ENCODE measurements at regions not wholly inside any gene's neighbourhood (a gene's known extent, or its start where the extent isn't known, plus 50 kb on each side); places are given as distances from the start of the nearest gene placed in this dataset.

GRCh38 chr7:41058986-41059741 is 643.7 kb downstream of the INHBA start:
- Histone ChIP-seq H3K14ac (ENCODE audit: insufficient read length) (no peak overlapping the region), H3K79me1 (ENCODE audit: low read depth, low read length) (no peaks in the 10 kb centered on the region), H3K9ac (replicated peaks in 1 of 4; ENCODE audit: extremely low read depth in 1 of 4, low read depth in 3 of 4, low read length in 3 of 4) (no peak overlapping the region), H2AFZ (ENCODE audit: low read length) (no peak overlapping the region), H3K9me3 (ENCODE audit: insufficient read depth in 2 of 2, low read depth in 1 of 2, low read length in 1 of 2) (no peaks in the 10 kb centered on the region), H3K56ac (replicated peaks; ENCODE audit: insufficient read length, low read depth, low read length) (no peak overlapping the region), H3K23ac (ENCODE audit: insufficient read length) (no peak overlapping the region), H4K20me1 (replicated peaks in 1 of 2; ENCODE audit: control insufficient read depth in 1 of 2, insufficient read depth in 2 of 2, low read length in 2 of 2) (peaks cover 0 to 3% of the 10 kb centered on the region in 2 experiments), H2BK20ac (ENCODE audit: low read length) (no peak overlapping the region), H3K27ac (ENCODE audit: low read depth, low read length) (no peak overlapping the region), H3K4me3 (ENCODE audit: extremely low read depth in 1 of 4, insufficient read depth in 2 of 4, low read depth in 3 of 4, low read length in 4 of 4) (no peak overlapping the region), H2BK12ac (ENCODE audit: low read depth, low read length) (peak overlapping the region; percentile 11; the same call in 1 of the 2 replicates), H2AK5ac (ENCODE audit: low read depth, low read length) (peak overlapping the region; percentile 17; the same call in 1 of the 2 replicates), H2BK120ac (replicated peaks; ENCODE audit: low read depth, low read length) (no peak overlapping the region), H2BK15ac (ENCODE audit: low read length) (no peak overlapping the region), H3K79me2 (ENCODE audit: control insufficient read depth in 1 of 2, insufficient read depth in 2 of 2, low read length in 2 of 2) (no peaks in the 10 kb centered on the region), H3K18ac (ENCODE audit: extremely low read depth, low read length) (peak overlapping the region; percentile 3; the same call in 1 of the 2 replicates), H4K91ac (replicated peaks; ENCODE audit: insufficient read length, low read length) (no peak overlapping the region), H3K23me2 (ENCODE audit: low read depth, low read length) (no peaks in the 10 kb centered on the region), H3K4me2 (ENCODE audit: insufficient read depth in 1 of 2, low read depth in 2 of 2, low read length in 2 of 2) (peak overlapping the region; percentile 11 to 15; a peak in 1 of 4 replicates), H2BK5ac (ENCODE audit: low read depth, low read length) (no peak overlapping the region), H3K27me3 (replicated peaks in 1 of 4; ENCODE audit: control insufficient read depth in 3 of 4, extremely low read depth in 1 of 4, insufficient read depth in 3 of 4, low read length in 3 of 4) (peaks cover 13 to 28% (median 22%) of the 10 kb centered on the region in 4 experiments), H4K5ac (ENCODE audit: insufficient read length, low read depth, low read length) (no peak overlapping the region), H3K4me1 (replicated peaks in 1 of 4; ENCODE audit: control insufficient read depth in 3 of 4, insufficient read depth in 4 of 4, low read length in 3 of 4) (peaks cover 3 to 13% (median 9%) of the 10 kb centered on the region in 4 experiments; a peak in 6 of 7 replicates), H4K8ac (ENCODE audit: extremely low read depth, insufficient read depth, low read length) (no peak overlapping the region; the same call in 1 of the 2 replicates), H3K4ac (replicated peaks; ENCODE audit: insufficient read length, low read depth, low read length) (no peak overlapping the region), H3K36me3 (ENCODE audit: control insufficient read depth in 2 of 4, insufficient read depth in 4 of 4, low read length in 3 of 4) (no peaks in the 10 kb centered on the region)
- DNase-seq (ENCODE audit: low read depth in 1 of 2, low spot score in 2 of 2) = peak; percentile 44 to 52
- POLR2A ChIA-PET (ENCODE audit: partially characterized antibody) = no interaction called here
- peak; percentile 92 for FAIRE-seq
- CTCF ChIA-PET (ENCODE audit: partially characterized antibody) = interaction anchor here (0.9 to 1.1 kb wide), 2 partner anchors 13 to 14 kb away, joined by 3 to 4 read pairs; no protein-coding TSS in a partner anchor
- 87% methylated on average over 4 of the region's 4 CpGs; no CpG with 5 or more reads in 1 of the 2 experiments for WGBS, 2 experiments (ENCODE audit: extremely low coverage in 1 of 2, insufficient coverage in 1 of 2, insufficient read length in 1 of 2, insufficient replicate concordance in 2 of 2, low coverage in 1 of 2, low lambda C conversion rate in 2 of 2, missing lambda C conversion rate in 1 of 2)
- no peak for TF ChIP-seq POLR2AphosphoS5 (IDR thresholded peaks at IDR 0.05; ENCODE audit: low read depth, low read length)
- TF ChIP-seq ZNF274 (IDR thresholded peaks at IDR 0.05; ENCODE audit: borderline replicate concordance, extremely low read depth, low read length) = no peak
- TF ChIP-seq CBX8 (IDR thresholded peaks at IDR 0.05; ENCODE audit: borderline replicate concordance, low read depth, low read length) = no peak
- TF ChIP-seq USF2 (IDR thresholded peaks at IDR 0.05; ENCODE audit: low read length) = no peak
- TF ChIP-seq CEBPB (IDR thresholded peaks at IDR 0.05; ENCODE audit: low read depth, low read length) = no peak
- TF ChIP-seq KDM1A (IDR thresholded peaks at IDR 0.05; ENCODE audit: borderline replicate concordance, low read length) = peak; percentile 28; the same call in 1 of the 2 replicates
- TF ChIP-seq RXRA (IDR thresholded peaks at IDR 0.05; ENCODE audit: insufficient read depth, low read depth, low read length) = 0 out of 2 replicates have a peak, but pooled peaks have one; percentile 26
- peak in 1 of 2 experiments; percentile 47; a peak in 1 of 4 replicates for TF ChIP-seq HDAC2 (IDR thresholded peaks at IDR 0.05; ENCODE audit: borderline replicate concordance in 1 of 2, low read depth in 2 of 2, low read length in 2 of 2)
- peak in 1 of 2 experiments; percentile 71 for TF ChIP-seq BCL11A (IDR thresholded peaks at IDR 0.05; ENCODE audit: low read depth in 2 of 2, low read length in 2 of 2)
- TF ChIP-seq CHD1 (IDR thresholded peaks at IDR 0.05; ENCODE audit: low read depth, low read length) = no peak
- no peak for TF ChIP-seq FOSL1 (IDR thresholded peaks at IDR 0.05; ENCODE audit: insufficient read depth, low read depth, low read length)
